Loucy (cell line): ENCODE measurements at regions not wholly inside any gene's neighbourhood (a gene's known extent, or its start where the extent isn't known, plus 50 kb on each side); places are given as distances from the start of the nearest gene placed in this dataset.

Experiments
- H2AFZ ChIP-seq: fragments of 200-600 bp; sonication (generic); 2 replicates; pipeline ENCODE4 v1.6.0; 2016; ENCODE audit warnings: antibody characterized with exemption, mild to moderate bottlenecking, low read length, moderate library complexity
- H3F3A ChIP-seq: fragments of 200-600 bp; 2 replicates; pipeline ENCODE4 v1.6.0; 2016; ENCODE audit warnings: antibody characterized with exemption, low read depth, mild to moderate bottlenecking
- H3K27me3 ChIP-seq: fragments of 200-600 bp; sonication (generic); 2 replicates; pipeline ENCODE4 v1.6.1; 2014; ENCODE audit warnings: low read length, mild to moderate bottlenecking; ENCODE audit not compliant: insufficient read depth, poor library complexity, severe bottlenecking
- H3K36me3 ChIP-seq: fragments of 200-600 bp; sonication (generic); 2 replicates; pipeline ENCODE4 v1.6.1; 2016; ENCODE audit warnings: low read length; ENCODE audit not compliant: insufficient read depth
- H3K4me1 ChIP-seq: fragments of 200-600 bp; sonication (generic); 2 replicates; pipeline ENCODE4 v1.5.1; 2014; ENCODE audit warnings: low read length, mild to moderate bottlenecking; ENCODE audit not compliant: insufficient read depth, poor library complexity, severe bottlenecking
- H3K4me2 ChIP-seq: fragments of 200-600 bp; sonication (generic); 2 replicates; pipeline ENCODE4 v1.6.0; 2014; ENCODE audit warnings: antibody characterized with exemption, low read length, low read depth, mild to moderate bottlenecking; ENCODE audit not compliant: poor library complexity, severe bottlenecking
- H3K4me3 ChIP-seq: fragments of 200-600 bp; sonication (generic); 2 replicates; pipeline ENCODE4 v1.5.1; 2014; ENCODE audit warnings: low read length, mild to moderate bottlenecking, mixed read lengths; ENCODE audit not compliant: poor library complexity, severe bottlenecking
- H3K79me2 ChIP-seq: fragments of 200-600 bp; sonication (generic); 2 replicates; pipeline ENCODE4 v1.6.1; 2014; ENCODE audit warnings: low read length; ENCODE audit not compliant: insufficient read depth
- H3K9ac ChIP-seq: fragments of 200-600 bp; sonication (generic); 2 replicates; pipeline ENCODE4 v1.6.0; 2014; ENCODE audit warnings: mild to moderate bottlenecking, low read depth, low read length, moderate library complexity; ENCODE audit not compliant: poor library complexity, severe bottlenecking
- H3K9me2 ChIP-seq: fragments of 200-600 bp; sonication (generic); replicated peaks from 2 replicates; pipeline ENCODE4 v1.6.1; 2016; ENCODE audit warnings: low read depth, low read length, mixed read lengths
- H3K9me3 ChIP-seq: fragments of 200-600 bp; sonication (generic); 2 replicates; pipeline ENCODE4 v1.6.1; 2014; ENCODE audit warnings: mild to moderate bottlenecking, antibody characterized with exemption, low read length, low read depth; ENCODE audit not compliant: insufficient read depth
- H4K20me1 ChIP-seq: fragments of 200-600 bp; sonication (generic); 2 replicates; pipeline ENCODE4 v1.6.0; 2014; ENCODE audit warnings: antibody characterized with exemption, low read length, mild to moderate bottlenecking; ENCODE audit not compliant: insufficient read depth, poor library complexity, severe bottlenecking
- CTCF ChIP-seq: fragments of 200-600 bp; sonication (generic); conservative IDR thresholded peaks from 2 replicates; pipeline ENCODE4 v1.5.1; 2014; ENCODE audit warnings: mild to moderate bottlenecking, antibody characterized with exemption, low read length
- EZH2phosphoT487 ChIP-seq: fragments of 200-600 bp; IDR thresholded peaks from 2 replicates; pipeline ENCODE4 v1.6.1; 2018; ENCODE audit warnings: antibody characterized with exemption, mild to moderate bottlenecking, moderate library complexity, borderline replicate concordance

- Histone ChIP-seq H3K27me3 (no peaks in the 10 kb centered on the region), H3K4me3 (no peak overlapping the region), H2AFZ (no peak overlapping the region), H3K79me2 (no peaks in the 10 kb centered on the region), H3K9me2 (no peaks in the 10 kb centered on the region), H3K4me1 (no peaks in the 10 kb centered on the region), H3K4me2 (no peak overlapping the region), H3K9me3 (no peaks in the 10 kb centered on the region), H3K36me3 (no peaks in the 10 kb centered on the region), H3F3A (no peaks in the 10 kb centered on the region), H3K9ac (no peak overlapping the region), H4K20me1 (no peaks in the 10 kb centered on the region)
- TF ChIP-seq EZH2phosphoT487, result no peak
- no peak for TF ChIP-seq CTCF
These were observed 508.8 kb downstream of the MN1 start for GRCh38 chr22:27292542-27293299.

GRCh38 chr22:27293721-27294445, 507.7 kb downstream of the MN1 start:
- H3K36me3 ChIP-seq, result no peaks in the 10 kb centered on the region
- TF ChIP-seq EZH2phosphoT487, result no peak
- no peak for TF ChIP-seq CTCF
- no peak overlapping the region for H3K4me2 ChIP-seq
- no peaks in the 10 kb centered on the region for H3K4me1 ChIP-seq
- no peaks in the 10 kb centered on the region for H3K79me2 ChIP-seq
- H4K20me1 ChIP-seq, result no peaks in the 10 kb centered on the region
- no peak overlapping the region for H3K4me3 ChIP-seq
- no peaks in the 10 kb centered on the region for H3K27me3 ChIP-seq
- H3K9ac ChIP-seq, result no peak overlapping the region
- no peaks in the 10 kb centered on the region for H3F3A ChIP-seq
- H3K9me2 ChIP-seq, result no peaks in the 10 kb centered on the region
- H2AFZ ChIP-seq, result no peak overlapping the region
- no peaks in the 10 kb centered on the region for H3K9me3 ChIP-seq

GRCh38 chr22:27295040-27295439, 506.5 kb downstream of the MN1 start:
- Histone ChIP-seq H3K4me3 (no peak overlapping the region), H3K4me1 (no peaks in the 10 kb centered on the region), H3K27me3 (no peaks in the 10 kb centered on the region), H2AFZ (no peak overlapping the region), H3K79me2 (no peaks in the 10 kb centered on the region), H3K9ac (no peak overlapping the region), H3K36me3 (no peaks in the 10 kb centered on the region), H4K20me1 (no peaks in the 10 kb centered on the region), H3K9me2 (no peaks in the 10 kb centered on the region), H3K4me2 (no peak overlapping the region), H3K9me3 (no peaks in the 10 kb centered on the region), H3F3A (no peaks in the 10 kb centered on the region)
- no peak for TF ChIP-seq CTCF
- TF ChIP-seq EZH2phosphoT487, result no peak
